ENCODE measurements at regions not wholly inside any gene's neighbourhood (a gene's known extent, or its start where the extent isn't known, plus 50 kb on each side); places are given as distances from the start of the nearest gene placed in this dataset.
"Not testable (repeated sequence)": the region's sequence is repeated elsewhere in the genome, so short reads cannot be mapped to it uniquely, and the experiment has no call there.

DNA sequence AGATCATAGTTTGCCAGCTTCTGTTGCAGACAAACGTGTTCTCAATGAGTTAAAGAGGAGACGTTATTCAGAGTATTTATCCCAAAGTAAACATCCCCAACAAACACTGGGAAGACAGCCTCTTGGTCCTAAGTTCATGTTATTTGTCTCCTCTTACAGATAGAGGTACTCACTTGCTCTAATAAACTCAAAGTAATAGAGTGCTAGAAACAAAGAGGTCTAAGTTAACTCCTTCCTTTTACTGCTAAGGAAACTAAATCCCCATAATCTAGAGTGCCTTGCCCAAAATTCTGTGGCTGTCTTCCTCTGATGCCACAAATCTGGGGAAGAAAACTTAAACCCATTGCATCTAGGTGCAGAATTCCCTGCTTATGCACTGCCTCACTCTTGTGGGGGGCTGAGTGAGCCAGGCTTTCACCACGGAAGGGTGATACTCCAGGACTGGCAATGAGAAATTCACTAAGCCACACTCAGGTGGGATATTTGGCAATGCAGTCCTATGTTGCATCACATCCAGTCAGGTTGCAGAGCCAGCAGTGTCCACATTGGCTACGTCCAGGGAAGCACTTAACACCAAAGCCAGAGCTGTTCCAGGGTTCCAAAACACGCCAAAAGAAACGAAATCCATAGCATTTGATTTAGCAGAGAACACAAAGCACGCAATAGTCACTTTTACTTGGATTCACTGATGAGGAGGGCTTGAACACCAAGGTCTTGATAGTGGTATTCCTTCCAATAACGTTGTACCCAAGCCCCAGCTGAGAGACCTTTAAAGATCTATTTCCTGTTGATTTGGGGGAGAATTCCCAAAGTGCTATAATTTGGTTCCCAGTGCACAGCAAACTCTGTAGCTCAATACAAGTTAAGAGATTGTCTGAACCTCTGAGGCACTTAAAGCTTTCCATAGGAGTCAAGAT, 81.0 kb upstream of the FOXQ1 start:
- no peak for DNase-seq

DNA sequence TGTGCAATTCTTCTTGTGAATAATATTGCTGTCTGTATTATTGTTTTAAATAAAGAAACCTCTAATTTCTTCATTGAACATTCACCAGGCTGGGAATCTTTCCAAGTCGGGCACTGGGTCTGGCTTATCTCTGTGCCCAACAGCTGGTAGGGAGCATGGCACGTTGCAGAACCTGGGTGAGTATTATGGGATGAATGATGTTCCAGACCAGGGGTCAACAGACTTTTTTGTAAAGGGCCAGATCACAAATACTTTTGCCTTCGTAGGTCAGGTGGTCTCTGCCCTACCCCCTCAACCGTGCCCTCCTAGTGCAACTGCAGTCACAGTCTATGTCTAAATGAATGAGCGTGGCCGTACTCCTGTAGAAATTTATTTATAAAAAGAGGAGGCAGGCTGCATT, 81.6 kb upstream of the FOXQ1 start:
- DNase-seq, result no peak

DNA sequence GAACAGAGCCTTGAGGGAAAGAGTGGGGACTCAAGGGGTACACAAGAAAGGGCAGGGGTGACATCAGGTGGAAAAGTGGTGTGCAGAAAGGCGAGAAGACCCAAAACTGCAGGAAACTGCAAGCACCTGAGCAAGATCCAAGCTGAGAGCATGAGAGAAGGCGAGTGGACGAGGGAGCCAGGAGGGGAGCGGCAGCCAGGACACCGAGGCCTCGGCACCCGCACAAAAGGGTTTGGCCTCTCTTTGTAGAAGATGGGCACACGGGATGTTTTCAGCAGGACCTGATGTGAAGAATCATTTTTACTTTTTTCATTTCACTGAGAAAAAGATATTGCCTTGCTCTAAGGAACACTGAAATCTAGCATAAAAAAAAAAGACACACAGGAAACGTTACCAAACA, 82.1 kb upstream of the FOXQ1 start:
- no peak for DNase-seq

DNA sequence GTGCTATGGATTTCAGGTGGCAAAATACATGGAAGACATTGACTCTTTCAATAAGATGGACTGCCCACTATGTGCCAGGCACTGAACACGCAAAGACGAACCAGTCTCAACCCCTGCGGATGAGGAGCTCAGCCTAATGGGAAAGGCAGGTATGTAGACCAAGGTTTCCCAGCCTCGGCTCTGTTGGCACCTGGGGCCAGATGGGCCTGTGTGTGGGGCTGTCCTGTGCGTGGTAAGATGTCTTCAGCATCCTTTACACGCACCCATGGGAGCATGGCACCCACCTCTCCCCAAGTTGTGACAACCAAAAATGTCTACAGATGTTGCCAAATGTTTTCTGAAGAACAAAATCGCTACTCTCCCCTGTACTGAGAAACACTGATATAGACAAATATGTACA, 82.6 kb upstream of the FOXQ1 start:
- DNase-seq, result no peak

DNA sequence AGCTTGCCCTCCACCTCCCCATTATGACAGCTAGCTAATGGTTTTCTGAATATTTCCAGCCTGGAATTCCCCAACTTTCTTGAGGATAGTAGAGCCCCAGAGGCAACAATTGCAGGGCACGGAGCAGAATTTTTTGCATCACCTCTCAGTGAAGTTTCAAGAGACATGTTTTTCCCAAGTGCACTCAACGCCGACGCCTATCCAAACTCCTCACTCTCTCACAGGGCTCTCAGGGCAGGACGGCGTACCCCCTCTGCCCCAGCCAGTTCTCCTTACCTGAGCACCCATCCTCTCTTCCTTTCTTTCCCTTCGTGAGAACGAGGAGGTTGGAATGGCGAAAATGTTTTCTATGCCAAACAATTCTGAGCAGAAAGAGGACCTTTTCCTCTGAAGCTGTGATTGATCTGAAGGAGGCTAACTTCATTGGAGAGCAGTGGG, 83.1 kb upstream of the FOXQ1 start:
- no peak for DNase-seq

DNA sequence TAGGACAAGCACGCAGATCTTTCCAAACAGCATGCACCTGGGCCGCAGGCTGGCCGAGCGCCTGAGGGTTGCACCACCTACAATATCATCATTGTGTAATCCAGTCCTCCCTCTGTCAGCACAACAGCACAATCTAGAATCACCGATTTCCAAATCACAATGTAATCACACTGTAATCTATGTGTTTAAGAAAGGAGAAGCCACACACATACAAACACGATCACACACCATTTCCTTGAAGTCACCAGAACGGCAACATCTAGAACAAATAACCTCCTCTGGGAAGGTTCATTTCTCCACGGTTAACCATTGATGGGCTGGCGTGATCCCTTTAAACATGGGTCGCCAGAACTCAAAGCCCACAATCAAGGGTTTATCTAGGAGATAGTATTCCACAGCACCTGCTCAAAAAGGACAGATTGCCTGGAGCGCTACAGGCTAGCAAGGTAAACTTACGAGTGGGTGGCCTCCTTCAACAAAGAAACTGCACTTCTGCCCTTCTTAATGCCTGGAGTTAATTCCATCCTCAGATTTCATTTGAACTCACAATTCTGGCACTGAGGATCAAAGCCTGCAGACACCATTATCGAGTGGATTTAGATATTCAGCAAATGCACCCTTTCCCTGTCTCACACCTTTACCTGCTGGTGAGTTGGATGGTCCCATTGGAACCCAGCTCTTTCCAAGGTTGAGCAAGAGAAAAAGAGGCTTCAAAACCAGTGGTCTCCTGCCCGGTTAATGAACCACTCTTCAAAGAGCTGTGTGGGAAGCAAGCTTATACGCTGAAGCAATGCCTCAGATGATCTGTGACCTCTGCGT, 83.8 kb upstream of the FOXQ1 start:
- DNase-seq, result no peak

DNA sequence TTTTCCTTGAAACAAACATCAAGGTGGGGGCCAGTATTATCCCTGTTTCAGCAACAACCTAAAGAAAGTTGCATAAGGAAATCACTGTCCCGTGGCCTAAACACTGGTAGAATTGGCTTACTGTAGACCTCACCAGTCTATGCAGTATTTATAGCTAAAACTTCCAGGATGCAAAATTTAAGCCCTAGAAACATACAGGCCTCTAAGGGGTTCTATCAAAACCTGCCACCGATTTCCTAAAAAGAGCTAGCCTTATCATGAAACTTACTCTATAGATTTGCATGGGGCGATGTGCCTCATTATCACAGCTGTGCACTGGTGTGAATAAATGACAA, 84.3 kb upstream of the FOXQ1 start:
- DNase-seq, result no peak

DNA sequence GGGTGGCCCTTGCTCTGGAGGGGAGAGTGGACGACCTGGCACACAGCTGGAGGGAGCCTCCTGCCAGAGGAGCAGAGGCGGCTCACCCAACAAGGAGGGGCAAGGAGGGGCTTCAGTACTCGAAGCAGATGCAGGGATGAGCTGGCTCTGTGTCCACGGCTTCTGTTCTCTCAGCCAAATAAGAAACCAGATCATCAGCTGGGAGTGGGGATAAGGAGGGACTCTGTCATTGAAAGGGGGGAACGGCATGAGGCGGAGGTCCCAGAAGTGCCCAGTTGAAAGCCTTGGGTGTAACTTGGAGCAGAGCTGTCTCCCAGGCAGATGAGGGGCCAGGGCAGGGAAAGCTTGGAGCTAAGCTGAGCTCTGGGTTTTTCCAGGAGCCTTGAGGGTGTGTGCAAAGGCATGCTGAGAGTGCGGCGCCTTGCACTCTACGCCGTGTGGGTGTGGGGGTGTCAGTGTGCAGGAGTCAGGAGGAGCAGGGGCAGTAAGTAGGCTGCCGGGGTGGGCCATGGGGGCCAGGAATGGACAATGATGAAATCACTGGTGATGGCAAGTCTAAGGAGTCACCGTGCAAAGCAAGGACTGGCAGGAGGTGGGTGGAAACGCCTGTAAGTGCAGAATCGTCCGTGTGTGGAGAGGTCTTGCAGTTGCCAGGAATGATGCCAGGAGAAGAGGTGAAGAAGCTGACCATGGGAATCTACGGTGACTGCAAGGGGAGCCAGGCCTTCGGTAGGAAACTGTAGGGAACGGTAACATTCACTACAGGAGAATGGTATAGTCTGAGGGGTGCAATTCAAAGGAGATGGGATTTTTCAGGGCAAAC, 85.4 kb upstream of the FOXQ1 start:
- no peak for DNase-seq

DNA sequence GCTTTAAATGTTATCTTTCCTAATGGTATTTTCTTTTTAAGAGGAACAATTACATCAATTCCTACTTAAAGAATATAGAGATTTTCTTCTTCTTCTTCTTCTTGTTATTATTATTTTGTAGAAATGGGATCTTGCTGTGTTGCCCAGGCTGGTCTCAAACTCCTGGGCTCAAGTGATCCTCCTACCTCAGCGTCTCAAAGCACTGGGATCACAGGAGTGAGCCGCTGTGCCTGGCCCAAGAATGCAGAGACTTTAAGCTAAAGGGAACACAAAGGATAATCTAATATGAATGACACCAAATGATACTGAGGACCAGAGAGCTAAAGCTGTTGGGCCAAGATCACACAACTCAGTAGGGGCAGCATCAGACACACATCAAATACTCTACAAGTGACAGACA, 87.4 kb upstream of the FOXQ1 start:
- DNase-seq, result no peak

DNA sequence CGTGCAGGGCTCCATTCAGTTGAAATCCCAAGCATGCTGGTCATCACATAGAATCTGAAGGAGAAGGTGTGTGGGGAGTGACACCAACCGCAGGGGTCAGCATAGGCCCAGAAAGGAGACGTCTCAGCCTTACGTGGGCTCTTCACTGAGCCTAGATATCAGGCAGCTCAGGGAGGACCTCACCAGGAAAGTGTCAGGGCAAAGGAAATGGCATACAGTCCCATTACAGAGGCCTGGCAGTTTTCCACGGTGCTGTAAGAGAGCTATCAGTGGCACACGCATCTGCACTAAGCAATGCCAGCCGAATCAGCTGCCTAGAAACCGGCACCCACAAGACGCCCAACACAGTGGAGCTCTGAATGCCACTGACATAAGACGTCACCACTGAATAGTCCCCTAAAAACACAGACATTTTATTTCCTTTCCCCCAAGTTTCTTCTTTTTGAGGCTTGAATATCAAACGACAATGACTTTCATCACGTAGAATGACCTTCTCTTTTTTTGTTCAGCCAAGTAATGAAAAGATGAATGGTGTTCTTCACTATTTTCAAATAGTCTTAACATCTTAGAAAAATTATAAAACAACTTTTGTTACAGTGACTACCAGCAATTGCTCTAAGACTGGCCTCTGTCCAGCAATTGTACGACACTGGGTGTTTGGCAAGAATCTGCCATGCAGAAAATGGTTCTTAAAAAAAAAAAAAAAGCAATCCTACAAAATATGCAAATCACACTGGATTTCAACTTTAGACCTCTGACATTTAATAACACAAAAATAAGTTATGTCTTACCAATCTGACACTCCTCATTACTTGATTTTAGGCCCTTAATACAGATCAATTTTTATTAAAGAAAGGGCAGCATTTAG, 88.9 kb upstream of the FOXQ1 start:
- no peak for DNase-seq

DNA sequence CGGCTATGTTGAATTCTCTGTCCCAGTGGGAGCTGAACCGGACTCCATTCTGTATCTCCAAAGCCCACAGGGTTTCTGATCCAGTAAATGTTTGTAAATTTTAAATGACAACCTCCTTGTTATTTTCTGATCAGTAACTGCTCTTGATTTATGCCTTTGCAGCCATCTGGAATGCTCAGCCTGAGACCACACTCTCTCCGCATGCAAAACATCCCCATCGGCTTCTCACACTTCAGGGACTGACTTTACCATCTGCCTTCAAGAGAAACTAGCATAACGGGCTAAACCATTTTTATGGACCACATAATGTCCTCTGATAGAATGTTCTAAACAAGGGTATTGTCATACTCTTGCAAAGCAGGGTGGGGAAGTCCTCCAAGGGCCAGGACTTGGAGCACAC, 94.5 kb upstream of the FOXQ1 start:
- no peak for DNase-seq

DNA sequence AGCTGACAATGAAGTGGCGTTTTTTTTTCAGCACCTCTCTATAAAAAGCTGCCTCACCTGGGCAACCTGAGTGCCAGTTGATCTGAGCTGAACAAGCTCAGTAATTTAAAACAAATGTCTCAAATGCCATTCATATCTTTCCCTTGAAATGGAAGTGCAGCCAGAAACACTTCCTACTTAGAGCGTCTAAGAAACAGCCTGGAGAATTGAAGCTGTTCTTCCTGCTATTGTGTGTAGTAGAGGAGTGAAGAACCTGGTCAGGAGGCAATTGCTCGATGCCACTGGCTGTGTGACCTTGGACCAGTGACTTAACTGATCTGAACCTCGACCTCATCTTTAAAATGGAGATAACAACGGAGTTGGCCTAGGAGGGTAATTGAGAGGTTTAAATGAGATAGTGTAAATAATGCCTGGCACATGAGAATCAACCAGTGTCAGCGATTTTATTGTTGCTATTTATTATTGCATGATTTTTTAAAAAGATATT, 95.4 kb upstream of the FOXQ1 start:
- DNase-seq, result no peak

DNA sequence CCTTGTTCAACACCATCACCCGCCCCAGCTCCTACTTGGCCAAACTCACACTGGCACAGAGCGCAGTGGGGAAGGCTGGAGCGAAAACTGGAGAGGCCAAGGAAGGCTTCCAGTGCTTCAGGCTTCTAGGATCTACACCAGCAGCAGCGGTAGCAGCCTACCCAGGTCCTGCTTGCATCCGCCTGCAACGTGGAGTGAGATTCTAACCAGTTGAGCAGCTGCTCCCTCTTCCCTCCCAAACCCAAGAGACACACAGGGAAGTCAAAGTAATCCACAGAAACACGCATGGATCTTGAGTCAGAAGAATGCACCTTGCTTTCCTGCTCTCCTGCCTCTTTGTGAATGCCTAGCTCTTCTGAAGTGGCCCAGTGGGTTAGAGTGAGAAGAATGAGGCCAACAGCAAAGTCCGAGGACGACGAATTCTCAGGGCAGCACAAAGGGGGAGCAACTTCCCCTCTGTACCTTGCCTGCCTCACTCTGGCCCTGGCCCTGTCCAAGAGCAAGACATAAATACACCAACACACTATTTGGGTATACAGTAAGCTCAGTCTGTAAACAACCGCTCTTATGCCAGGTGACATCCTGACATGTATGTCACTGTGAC, 95.9 kb upstream of the FOXQ1 start:
- DNase-seq, result no peak

DNA sequence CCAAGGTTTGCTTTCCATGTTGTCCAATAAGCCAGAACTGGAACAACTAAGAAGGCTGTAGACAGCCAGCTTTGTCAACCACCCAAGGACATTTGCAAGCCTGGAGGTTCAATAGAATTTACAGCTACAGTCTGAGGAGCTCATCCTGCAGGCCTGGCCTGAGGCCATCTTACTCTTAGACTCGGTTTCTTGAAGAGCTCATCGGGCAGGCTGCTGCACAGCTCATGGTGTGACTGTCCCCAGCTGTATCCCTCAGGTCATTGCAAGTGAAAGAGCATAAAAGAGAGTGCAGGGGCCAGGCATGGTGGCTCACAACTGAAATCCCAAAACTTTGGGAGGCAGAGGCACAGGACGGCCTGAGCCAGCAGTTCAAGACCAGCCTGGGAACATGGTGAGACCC, 96.9 kb upstream of the FOXQ1 start:
- DNase-seq, result no peak

DNA sequence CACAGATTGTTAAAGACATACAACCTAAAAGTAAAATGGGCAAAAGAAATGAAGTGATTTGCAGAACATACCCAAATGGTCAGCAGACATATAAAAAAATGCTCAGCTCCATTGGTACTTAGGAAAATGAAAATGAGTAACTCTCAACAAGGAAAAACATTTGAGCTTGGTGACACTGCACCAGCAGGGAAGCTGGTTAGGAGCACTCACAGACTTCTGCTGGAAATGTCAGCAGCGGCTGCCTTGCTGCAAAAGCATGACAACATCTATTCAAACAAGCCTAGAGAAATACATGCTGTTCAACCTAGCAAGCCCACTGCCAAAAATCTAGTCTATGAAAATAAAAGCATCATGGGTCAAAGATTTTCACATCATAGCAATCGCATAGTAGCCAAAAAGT, 99.0 kb upstream of the FOXQ1 start:
- DNase-seq, result no peak

DNA sequence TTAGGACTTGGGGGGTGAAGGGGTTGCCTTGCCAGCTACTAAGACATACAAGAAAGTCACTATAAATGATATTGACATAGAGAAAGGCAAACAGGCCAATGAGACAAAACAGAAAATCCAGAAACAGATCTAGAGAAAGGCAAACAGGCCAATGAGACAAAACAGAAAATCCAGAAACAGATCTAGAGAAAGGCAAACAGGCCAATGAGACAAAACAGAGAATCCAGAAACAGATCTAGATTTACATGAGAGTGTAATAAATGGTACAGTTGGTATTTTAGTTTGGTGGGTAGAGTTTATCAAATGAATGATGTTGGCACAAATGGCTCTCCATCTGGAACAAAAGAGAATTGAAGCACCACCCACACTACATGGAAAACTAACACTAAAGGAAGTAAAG, 99.8 kb upstream of the FOXQ1 start:
- not testable (repeated sequence) for DNase-seq

DNA sequence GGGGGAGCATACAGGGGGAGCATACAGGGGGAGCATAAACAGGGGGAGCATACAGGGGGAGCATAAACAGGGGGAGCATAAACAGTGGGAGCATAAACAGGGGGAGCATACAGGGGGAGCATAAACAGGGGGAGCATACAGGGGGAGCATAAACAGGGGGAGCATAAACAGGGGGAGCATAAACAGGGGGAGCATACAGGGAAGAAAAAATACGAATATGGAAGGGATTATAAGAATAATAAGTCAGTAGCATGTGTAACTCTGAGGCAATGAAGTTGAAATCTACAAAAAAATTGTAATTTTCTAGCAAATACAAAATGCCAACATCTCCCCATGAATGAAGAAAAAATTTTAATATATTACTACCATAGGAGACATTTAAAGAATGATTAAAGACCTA, 101.3 kb upstream of the FOXQ1 start:
- DNase-seq, result not testable (repeated sequence)

DNA sequence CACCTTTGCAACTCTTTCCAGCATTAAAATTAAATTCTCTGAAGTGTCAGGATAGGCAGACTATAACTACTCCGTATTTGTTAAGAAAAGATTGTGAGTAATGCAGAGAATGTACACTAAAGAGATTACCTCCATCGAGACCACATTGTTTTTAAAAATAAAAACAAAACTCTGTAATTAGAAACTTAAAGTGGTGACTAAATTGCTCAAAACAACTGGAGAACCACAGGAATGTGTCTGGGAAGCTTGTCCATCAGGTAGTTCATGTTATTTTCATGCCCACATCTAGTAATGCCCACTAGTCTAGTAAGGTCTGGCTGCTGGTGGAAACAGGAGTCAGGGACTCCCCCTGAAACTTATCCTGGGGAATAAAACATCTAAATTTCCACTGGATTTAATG, 103.0 kb upstream of the FOXQ1 start:
- DNase-seq, result no peak

DNA sequence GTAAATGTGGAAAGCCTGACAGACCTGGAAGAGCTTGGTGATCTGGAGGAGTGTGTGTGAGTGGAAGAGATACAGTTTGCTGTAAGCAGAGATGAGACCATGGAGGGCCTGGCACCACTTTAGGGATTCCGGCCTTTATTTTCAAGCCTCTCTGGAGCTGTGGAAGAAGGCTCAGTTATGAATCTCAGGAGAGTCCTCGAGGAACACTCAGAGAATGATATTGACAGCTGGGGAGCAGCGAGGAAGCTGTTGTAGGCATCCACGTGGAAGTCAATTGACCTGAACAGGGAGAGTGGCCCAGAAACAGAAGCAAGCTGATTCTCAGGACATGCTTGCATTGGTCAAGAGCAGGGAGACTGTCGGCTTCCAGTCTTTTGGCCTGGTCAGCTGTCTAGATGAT, 108.4 kb upstream of the FOXQ1 start:
- DNase-seq, result no peak

DNA sequence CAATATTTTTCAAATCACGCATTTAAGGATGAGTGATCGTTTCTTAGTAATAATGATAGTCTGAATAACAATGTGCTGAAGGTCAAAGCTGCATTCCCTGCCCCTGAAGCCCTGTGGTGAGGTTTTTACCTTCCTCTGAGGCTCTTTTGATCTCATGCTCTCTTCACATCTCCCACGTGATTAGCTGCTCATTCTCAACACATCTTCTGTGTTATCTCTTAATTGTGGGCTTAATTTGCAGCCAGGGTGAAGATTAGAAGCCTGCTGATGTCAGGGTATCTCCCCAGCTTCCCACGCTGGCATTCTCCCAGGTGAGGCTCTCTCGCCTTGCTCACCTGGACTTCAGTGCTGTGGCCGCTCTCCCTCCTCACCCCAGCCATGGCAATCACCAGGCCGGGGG, 109.7 kb upstream of the FOXQ1 start:
- DNase-seq, result no peak

DNA sequence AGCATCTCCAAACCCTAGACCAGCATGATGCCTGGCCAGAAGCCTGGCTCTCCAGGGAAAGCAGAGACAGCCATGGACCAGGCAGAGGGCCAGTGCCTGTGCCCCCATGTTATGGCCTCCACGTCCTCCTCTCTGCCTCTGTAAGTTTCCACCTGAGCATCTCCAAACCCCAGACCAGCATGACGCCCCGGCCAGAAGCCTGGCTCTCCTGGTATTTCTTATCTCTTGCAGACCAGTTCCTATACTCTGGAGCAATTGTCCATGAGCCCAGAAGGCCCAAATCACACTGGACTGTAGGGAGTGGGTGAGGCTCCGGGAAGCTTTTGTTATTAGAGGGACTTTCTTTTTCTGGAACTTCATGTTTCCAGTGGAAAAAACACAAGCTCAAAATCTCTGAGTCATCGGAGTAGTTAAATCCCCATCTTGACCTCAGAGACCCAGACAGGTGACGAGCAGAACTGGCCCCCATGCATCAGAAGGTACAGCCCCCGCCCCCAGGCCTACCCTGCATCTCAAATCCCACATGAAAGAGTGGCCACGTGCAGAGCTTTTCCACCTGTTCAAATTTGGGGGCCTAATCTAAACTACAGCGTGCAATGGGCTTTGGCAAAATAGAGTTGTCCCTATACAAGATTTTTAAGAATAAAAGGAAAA, 110.2 kb upstream of the FOXQ1 start:
- DNase-seq, result no peak

Measured in inflammatory macrophage (primary cell).